ENCODE measurements at regions not wholly inside any gene's neighbourhood (a gene's known extent, or its start where the extent isn't known, plus 50 kb on each side); places are given as distances from the start of the nearest gene placed in this dataset.

DNA sequence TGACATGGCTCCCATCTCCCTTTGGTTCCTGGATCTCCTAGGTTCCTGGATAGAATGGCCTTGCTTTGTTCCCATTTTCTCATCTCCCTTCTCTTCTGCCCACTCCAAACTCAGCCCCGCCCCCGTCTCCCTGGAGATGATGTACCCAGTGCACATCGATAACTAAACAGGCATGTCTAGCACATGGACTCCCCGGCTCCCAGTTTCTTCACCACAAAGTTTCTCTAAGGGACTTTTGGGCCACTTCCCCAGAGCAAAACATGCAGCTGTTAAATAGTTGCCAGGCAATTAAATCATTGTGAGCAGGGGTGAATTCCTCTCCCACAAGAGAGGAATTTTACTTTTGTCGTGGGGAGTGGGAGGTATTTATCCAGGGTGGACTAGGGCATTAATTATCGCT lies 259.0 kb downstream of the GADD45G start:
- Histone ChIP-seq H3K27ac (no peak overlapping the region), H3K36me3 (ENCODE audit: insufficient read depth, low read length) (no peaks in the 10 kb centered on the region), H3K4me3 (no peak overlapping the region), H3K9me3 (ENCODE audit: low read depth, low read length) (no peaks in the 10 kb centered on the region), H3K9ac (ENCODE audit: insufficient read length) (no peak overlapping the region)
- no peak for TF ChIP-seq POLR2AphosphoS5 (IDR thresholded peaks at IDR 0.05; ENCODE audit: borderline replicate concordance, low read depth, low read length)
- no peak for TF ChIP-seq EZH2 (IDR thresholded peaks at IDR 0.05)
- no peak for TF ChIP-seq FOXP2 (optimal IDR thresholded peaks at IDR 0.05; ENCODE audit: control extremely low read depth, extremely low read length, insufficient read depth)
- DNase-seq (ENCODE audit: low read depth, low spot score): no peak

DNA sequence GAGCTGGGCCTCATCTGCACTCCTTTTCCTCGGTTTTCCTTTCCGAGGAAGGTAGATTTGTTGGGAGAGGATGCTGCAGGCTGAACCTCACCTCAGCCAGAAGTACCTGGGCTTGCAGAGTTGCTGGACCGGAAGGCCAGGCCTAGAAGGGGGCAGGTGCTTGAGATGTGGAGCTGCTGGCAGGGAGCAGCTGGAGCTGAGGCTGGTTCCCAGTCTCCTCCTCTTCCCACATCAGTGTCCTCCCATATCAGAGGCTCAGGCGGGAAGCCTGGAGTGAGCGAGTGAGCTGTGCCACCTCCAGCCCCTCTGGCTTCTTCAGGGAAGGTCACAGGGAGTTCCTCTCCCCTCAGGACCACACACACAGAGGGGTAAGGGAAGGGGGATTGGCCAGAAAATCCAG lies 259.4 kb downstream of the GADD45G start:
- Histone ChIP-seq H3K36me3 (ENCODE audit: insufficient read depth, low read length) (no peaks in the 10 kb centered on the region), H3K9me3 (ENCODE audit: low read depth, low read length) (no peaks in the 10 kb centered on the region), H3K27ac (no peak overlapping the region), H3K4me3 (no peak overlapping the region), H3K9ac (ENCODE audit: insufficient read length) (no peak overlapping the region)
- no peak for DNase-seq (ENCODE audit: low read depth, low spot score)
- TF ChIP-seq FOXP2 (optimal IDR thresholded peaks at IDR 0.05; ENCODE audit: control extremely low read depth, extremely low read length, insufficient read depth) (no peak), EZH2 (IDR thresholded peaks at IDR 0.05) (no peak), POLR2AphosphoS5 (IDR thresholded peaks at IDR 0.05; ENCODE audit: borderline replicate concordance, low read depth, low read length) (no peak)

- H3K36me3 ChIP-seq (ENCODE audit: insufficient read depth, low read length): no peaks in the 10 kb centered on the region
- no peak for TF ChIP-seq FOXP2 (optimal IDR thresholded peaks at IDR 0.05; ENCODE audit: control extremely low read depth, extremely low read length, insufficient read depth)
- H3K9me3 ChIP-seq (ENCODE audit: low read depth, low read length): no peaks in the 10 kb centered on the region
- no peak for DNase-seq (ENCODE audit: low read depth, low spot score)
- H3K4me3 ChIP-seq: no peak overlapping the region
- H3K27ac ChIP-seq: no peak overlapping the region
- H3K9ac ChIP-seq (ENCODE audit: insufficient read length): no peak overlapping the region
Measured at GRCh38 chr9:89864731-89865130, 259.9 kb downstream of the GADD45G start.

GRCh38 chr9:89865357-89865756 lies 260.5 kb downstream of the GADD45G start:
- Histone ChIP-seq H3K9ac (ENCODE audit: insufficient read length) (no peak overlapping the region), H3K36me3 (ENCODE audit: insufficient read depth, low read length) (no peaks in the 10 kb centered on the region), H3K9me3 (ENCODE audit: low read depth, low read length) (no peaks in the 10 kb centered on the region), H3K27ac (no peak overlapping the region), H3K4me3 (no peak overlapping the region)
- no peak for DNase-seq (ENCODE audit: low read depth, low spot score)
- TF ChIP-seq POLR2AphosphoS5 (IDR thresholded peaks at IDR 0.05; ENCODE audit: borderline replicate concordance, low read depth, low read length) (no peak), EZH2 (IDR thresholded peaks at IDR 0.05) (no peak)

- Histone ChIP-seq H3K4me3 (no peak overlapping the region), H3K27ac (no peak overlapping the region), H3K36me3 (ENCODE audit: insufficient read depth, low read length) (no peaks in the 10 kb centered on the region), H3K9ac (ENCODE audit: insufficient read length) (no peak overlapping the region), H3K9me3 (ENCODE audit: low read depth, low read length) (no peaks in the 10 kb centered on the region)
- no peak for TF ChIP-seq POLR2AphosphoS5 (IDR thresholded peaks at IDR 0.05; ENCODE audit: borderline replicate concordance, low read depth, low read length)
- TF ChIP-seq FOXP2 (optimal IDR thresholded peaks at IDR 0.05; ENCODE audit: control extremely low read depth, extremely low read length, insufficient read depth): no peak
- no peak for TF ChIP-seq EZH2 (IDR thresholded peaks at IDR 0.05)
- no peak for DNase-seq (ENCODE audit: low read depth, low spot score)
Measured at GRCh38 chr9:89865981-89866380, 261.2 kb downstream of the GADD45G start.

DNA sequence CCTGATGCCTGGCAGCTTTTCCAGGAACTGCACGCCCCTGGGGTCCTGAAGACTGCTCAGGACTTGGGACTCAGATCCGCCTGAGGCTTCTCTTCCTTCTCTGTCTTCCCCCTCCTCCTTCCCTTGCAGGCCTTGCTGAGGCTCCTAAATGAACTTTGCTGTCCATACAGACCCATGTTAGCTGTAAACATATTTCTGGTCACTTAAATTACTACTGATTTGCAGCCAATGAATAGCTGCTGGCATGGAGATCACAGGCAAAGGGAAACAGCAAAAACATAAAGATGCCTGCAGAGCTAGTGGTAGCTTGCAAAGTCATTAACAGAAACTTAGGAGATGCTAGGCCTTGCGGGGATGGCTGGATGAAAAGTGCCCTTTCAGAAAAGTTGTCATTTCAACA lies 261.9 kb downstream of the GADD45G start:
- no peak for DNase-seq (ENCODE audit: low read depth, low spot score)
- TF ChIP-seq EZH2 (IDR thresholded peaks at IDR 0.05): no peak
- TF ChIP-seq FOXP2 (optimal IDR thresholded peaks at IDR 0.05; ENCODE audit: control extremely low read depth, extremely low read length, insufficient read depth): no peak
- no peak for TF ChIP-seq POLR2AphosphoS5 (IDR thresholded peaks at IDR 0.05; ENCODE audit: borderline replicate concordance, low read depth, low read length)
- Histone ChIP-seq H3K9ac (ENCODE audit: insufficient read length) (no peak overlapping the region), H3K9me3 (ENCODE audit: low read depth, low read length) (no peaks in the 10 kb centered on the region), H3K36me3 (ENCODE audit: insufficient read depth, low read length) (no peaks in the 10 kb centered on the region), H3K4me3 (no peak overlapping the region), H3K27ac (no peak overlapping the region)

DNA sequence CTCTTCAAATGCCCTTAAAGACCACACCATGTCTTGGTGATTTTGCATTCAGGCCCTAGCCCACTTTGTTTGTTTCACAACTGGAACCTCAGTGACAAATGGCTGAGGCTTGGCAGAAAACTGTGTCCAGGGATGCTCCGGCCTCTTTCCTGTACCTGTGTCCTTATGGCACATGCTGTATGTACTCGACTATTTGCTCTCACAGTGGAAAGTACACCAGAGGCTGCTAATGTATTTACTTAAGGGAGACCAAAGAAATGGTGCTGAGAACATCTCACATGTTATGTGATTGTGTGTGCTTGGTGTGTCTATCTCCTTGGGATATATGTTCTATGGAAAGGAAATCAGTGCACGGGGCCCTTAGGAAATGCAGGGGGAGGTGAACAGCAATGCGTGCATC lies 263.3 kb downstream of the GADD45G start:
- no peak for DNase-seq (ENCODE audit: low read depth, low spot score)
- no peak overlapping the region for H3K4me3 ChIP-seq
- H3K36me3 ChIP-seq (ENCODE audit: insufficient read depth, low read length): no peaks in the 10 kb centered on the region
- TF ChIP-seq EZH2 (IDR thresholded peaks at IDR 0.05) (no peak), POLR2AphosphoS5 (IDR thresholded peaks at IDR 0.05; ENCODE audit: borderline replicate concordance, low read depth, low read length) (no peak), FOXP2 (optimal IDR thresholded peaks at IDR 0.05; ENCODE audit: control extremely low read depth, extremely low read length, insufficient read depth) (no peak)
- no peaks in the 10 kb centered on the region for H3K9me3 ChIP-seq (ENCODE audit: low read depth, low read length)
- H3K9ac ChIP-seq (ENCODE audit: insufficient read length): no peak overlapping the region
- no peak overlapping the region for H3K27ac ChIP-seq

DNA sequence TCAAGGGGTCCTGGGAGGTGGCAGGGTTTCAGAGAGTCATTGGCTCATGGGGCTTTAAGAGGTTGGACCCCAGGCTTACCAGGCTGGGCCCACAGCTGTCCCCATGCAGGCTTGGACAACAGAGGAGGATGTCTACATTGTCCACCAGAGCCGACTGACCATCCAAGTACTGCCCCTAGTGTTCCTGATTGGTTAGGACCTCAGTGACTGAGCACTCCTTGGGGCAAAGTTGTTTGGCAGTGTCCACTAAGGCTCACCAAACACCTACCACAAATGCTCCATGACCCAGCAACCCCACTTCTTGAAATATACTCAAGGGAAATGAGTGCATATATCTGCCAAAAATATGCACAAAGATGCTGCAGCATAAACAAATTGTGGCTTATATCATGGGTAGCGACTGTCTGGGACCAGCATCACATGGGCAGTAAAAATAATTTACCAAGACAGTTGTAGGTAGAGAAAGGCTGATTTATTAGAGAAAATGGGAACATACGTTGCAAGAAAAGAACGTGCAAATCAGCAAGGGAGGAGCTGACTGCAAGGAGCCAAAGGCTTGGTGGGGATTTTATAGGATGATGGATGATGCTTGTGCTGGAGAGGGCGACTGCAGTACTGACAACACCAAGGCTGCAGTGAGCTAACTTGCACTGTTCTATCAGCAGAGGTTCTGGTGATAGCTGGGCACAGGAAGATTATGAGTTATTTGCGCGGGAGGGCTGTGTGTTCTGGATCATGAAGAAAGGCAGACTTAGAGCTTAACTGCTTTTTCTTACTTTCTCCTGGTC lies 265.2 kb downstream of the GADD45G start:
- TF ChIP-seq EZH2 (IDR thresholded peaks at IDR 0.05) (no peak), POLR2AphosphoS5 (IDR thresholded peaks at IDR 0.05; ENCODE audit: borderline replicate concordance, low read depth, low read length) (no peak), FOXP2 (optimal IDR thresholded peaks at IDR 0.05; ENCODE audit: control extremely low read depth, extremely low read length, insufficient read depth) (no peak)
- DNase-seq (ENCODE audit: low read depth, low spot score): no peak
- no peak overlapping the region for H3K9ac ChIP-seq (ENCODE audit: insufficient read length)
- no peaks in the 10 kb centered on the region for H3K36me3 ChIP-seq (ENCODE audit: insufficient read depth, low read length)
- no peak overlapping the region for H3K27ac ChIP-seq
- no peak overlapping the region for H3K4me3 ChIP-seq
- H3K9me3 ChIP-seq (ENCODE audit: low read depth, low read length): no peaks in the 10 kb centered on the region

GRCh38 chr9:89871871-89872331 lies 267.1 kb downstream of the GADD45G start:
- Histone ChIP-seq H3K9me3 (ENCODE audit: low read depth, low read length) (no peaks in the 10 kb centered on the region), H3K9ac (ENCODE audit: insufficient read length) (no peak overlapping the region), H3K4me3 (no peak overlapping the region), H3K36me3 (ENCODE audit: insufficient read depth, low read length) (no peaks in the 10 kb centered on the region), H3K27ac (no peak overlapping the region)
- DNase-seq (ENCODE audit: low read depth, low spot score): no peak
- TF ChIP-seq EZH2 (IDR thresholded peaks at IDR 0.05) (no peak), FOXP2 (optimal IDR thresholded peaks at IDR 0.05; ENCODE audit: control extremely low read depth, extremely low read length, insufficient read depth) (no peak), POLR2AphosphoS5 (IDR thresholded peaks at IDR 0.05; ENCODE audit: borderline replicate concordance, low read depth, low read length) (no peak)
